NCI-H2227 (cell line): ENCODE measurements at regions not wholly inside any gene's neighbourhood (a gene's known extent, or its start where the extent isn't known, plus 50 kb on each side); places are given as distances from the start of the nearest gene placed in this dataset.

Experiments
- DNase-seq: peaks from one replicate; lab custom pipeline; 2025; ENCODE audit not compliant: unreplicated experiment; lab: John Stamatoyannopoulos, UW

DNA sequence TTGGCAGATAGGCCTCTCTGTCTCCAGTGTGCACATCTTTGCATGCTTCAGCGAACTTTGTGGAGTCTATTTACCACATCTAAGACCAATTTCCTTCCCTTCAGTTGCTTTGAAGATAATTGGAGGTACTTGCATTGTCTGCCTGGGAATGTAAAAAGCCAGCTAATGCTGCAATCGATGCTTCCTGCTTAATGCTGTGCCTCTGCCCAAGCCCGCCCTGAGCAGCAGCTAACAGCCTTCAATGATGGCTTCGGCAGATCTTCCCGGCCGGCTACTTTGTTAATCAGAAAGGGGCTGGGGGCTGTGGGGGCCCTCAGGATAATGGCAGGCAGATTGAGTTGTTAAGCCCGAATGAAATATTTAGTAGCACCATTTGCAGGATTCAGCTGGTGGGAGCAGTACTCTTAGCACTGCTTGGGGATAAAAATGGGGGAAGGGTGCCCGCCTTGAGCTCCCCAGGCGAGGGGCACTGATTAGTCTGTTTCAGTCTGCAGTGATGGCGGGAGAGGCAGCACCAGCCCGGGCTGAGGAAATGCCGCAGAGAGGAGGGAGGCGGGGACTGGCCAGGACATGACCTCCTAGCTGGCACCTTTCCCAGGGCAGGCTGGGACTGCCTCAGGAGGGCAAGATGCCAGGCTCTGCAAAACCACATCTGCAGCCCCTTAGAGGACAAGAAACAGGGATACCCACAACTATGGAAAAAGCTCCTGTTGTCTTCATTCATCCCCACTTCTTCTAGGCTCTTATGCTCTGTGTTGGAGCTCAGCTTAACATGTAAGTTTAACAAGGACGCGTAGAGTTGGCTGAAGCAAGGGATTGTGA is 460.0 kb downstream of the BUD13 start:
- peak; percentile 82 for DNase-seq

DNA sequence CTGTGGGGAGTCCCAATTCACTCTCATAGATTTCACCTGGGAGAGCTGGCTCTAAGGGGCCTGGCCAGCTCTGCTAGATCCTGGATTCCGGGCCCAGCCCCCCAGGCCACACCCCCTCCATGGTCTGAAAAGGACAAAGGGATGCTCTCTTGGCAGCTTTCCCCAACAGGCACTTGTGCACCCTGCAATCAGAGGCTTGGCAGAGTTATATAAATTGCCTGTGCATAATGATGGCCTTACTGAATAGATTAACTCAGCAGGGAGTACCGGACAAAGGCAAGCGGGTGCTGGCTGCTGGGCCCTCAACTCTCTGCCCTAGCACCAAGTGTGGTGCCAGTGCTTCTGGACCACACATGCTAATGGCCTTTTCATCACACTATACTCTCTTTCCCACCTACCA is 461.6 kb downstream of the BUD13 start:
- DNase-seq: peak; percentile 69

DNA sequence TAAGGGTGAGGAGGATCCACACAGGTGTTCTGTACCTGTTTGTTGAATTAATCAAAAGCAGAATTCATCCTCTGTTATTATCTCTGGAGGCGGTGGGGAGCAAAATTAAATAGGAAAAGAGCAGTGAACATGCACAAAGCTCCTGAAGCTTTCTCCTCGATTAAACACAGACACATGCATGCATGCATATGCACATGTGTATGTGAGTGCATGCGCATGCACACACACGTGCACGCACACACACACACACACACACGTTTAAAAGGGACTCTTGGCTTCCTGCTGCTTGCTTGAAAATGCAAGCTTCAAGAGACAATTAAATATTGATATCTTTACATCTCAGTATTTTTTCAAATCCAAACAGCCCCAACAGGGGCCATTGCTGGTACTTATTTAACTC is 462.1 kb downstream of the BUD13 start:
- no peak for DNase-seq

DNA sequence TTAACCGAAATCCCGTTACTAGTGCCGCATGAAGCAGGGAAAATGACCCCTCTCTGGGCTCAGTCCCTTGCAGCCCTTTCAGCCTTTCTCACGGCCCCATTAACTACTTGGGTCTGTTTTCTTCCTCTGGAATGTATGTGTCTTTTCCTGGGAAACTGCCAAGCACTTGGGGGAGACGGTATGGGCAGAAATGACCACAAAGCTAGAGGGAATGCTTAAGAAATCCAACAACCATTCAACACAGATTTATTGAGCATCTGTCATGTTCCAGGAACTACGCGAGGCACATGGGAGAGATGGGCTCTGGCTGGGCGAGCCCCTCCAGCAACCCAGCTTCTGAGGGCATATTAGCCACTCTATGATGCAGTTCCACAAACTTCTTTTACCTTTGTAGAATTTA is 462.6 kb downstream of the BUD13 start:
- DNase-seq: no peak

DNA sequence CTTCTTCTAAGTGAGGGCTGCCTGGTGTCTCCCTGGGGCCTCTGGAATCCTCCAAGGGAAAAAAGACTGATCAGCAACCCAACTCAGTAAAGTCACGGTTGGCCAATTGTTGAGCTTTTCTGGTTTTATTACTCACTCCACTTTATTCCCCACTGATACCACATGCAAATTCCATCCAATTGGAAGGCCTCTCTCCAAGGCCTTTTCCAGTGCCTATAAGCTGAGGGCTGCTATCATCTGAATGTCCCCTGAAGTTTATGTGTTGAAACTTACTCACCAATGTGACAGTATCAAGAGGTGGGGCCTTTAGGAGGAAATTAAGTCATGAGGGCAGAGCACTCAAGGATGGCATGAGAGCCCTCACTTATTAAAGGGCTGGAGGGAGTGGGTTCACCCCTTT is 463.3 kb downstream of the BUD13 start:
- no peak for DNase-seq

DNA sequence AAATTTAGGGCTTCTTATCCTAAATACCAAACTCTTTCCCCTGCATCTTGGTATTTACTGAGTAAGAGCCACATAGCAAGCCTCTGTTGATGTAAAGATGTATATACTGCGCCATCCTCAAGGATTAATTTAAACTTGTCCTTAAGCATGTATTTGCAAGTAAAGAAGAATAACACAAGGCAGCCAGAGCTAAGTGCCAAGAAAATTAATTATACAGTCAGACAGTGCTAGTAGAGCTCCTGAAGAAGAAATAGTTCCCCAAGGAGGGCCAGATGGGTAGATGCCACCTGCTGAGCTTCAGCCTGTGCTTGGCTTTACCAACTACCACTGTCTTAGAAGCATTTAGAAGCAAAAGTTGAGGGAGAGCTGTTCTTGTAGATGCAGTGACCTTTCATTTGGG is 470.0 kb downstream of the BUD13 start:
- DNase-seq: no peak

DNA sequence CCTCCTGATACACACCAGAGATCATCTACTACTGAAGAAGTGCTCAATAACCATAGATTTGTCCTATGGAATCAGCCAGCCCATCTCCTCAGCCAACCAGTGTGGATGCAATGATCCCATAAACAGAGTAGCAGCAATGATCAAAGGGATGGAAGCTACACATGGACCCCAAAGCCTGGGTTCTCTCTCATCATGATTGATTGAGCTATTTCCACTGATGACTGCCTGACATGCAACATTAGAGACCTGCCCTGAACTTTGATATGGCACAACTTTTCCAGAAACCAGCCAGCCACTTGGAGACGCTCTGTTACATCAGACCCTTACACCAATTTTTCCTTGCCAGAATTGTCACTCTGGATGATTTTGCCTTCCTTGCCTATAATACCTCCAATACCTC is 471.6 kb downstream of the BUD13 start:
- DNase-seq: no peak

DNA sequence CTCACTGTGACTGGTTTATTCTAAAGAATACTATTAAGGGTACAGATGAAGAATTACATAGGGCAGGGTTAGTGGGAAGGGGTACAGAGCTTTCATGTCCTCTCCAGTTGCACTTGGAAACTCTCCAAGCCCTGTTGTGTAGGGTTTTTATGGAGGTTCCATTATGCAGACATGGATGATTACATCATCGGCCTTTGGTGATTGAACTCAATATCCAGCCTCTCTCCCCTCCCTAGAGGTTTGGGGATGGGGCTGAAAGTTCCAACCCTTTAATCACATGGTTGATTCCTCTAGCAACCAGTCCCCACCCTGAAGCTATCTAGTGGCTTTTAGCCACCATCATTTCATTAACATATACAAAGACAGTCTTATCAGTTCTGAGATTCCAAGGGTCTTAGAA is 472.6 kb downstream of the BUD13 start:
- DNase-seq: no peak

DNA sequence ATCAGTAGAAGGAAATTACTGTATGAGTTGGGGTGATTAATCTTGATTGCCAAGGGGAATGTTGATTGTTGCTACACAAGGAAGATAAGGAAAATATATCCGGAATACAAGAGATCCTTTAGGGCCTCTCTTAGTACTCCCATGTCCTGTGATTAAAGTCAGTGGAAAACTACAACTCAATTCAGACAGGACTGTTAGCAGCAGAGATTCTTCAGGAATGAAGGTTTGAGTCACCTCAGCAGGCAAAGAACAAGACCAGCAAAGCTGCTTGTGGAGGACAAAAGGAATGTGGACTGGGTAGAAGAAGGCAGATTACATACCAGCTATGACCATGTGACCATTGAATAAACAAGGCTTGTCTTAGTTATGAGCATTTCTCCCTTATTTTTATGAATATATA is 478.2 kb downstream of the BUD13 start:
- no peak for DNase-seq

DNA sequence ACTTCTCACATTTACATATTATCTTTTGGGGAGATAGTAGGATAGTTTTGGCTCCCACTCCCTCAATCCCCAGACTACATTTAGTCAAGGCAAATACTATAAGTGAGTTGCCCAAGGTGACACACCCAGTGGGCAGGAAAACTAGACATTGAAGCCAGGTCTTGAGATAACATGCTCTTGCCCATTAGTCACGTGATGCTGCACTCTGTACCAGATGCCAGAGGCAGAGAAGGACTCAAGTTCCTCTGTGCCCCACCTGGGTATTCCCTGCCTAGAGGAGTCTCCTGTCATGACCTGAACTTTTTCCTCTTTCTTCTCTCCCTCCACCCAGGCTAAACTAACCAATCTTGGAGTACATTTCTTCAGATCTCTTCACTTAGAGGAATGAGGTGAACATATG is 484.9 kb downstream of the BUD13 start:
- no peak for DNase-seq

DNA sequence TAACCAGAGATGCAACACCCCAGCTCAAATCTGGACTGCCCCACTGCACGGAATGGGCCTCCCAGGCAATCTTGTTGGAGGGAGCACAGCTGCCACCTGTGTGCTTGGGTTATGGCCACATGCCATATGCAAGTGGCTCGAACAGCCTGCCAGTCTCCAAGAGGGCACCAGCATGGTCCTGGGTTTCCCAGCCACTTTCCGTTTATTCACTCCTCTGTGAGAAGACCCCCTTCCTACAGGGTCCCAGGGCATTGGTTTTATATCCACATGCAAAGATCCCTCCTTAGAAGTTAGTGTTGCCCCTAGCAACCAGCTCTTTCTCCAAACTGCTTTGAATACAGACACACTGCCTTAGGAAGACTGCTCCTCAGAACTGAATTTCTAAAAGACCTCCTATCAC is 487.8 kb downstream of the BUD13 start:
- DNase-seq: no peak

DNA sequence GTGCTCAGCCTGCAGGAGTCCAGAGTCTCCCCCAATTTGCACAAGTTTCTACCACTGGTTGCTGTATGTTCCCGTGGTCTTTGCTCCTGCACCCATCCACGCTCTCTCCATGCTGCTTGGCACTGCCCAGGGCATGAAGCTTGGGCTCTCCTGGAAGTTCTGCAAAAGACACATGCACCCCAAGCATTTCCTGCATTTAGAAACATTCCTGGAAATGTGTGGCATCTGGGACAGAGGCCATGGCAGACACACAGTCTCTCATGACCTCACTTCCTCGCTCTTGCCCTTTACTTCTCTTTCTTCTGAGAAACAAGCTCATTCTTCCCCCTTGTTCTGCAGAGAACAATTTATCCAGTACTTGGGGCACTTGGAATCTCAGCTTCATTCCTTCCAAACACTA is 489.5 kb downstream of the BUD13 start:
- DNase-seq: no peak

DNA sequence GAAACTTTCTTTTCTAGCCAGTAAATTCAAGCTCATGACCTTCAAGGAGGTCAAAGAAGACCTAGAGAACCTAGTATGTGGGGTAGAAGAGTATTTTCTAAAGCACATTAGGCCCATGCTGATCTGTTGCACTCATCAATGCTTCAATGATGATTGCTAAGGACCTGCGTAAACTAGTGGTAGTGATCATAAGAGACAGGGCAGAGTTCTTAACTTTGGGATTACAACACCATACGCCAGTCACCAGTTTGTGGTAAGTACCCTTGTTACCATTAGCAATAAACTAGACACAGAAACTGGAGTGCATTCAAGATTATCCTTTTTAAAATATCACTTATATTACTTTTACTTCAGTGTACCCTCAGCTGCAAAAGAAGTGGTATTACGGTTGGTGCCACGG is 490.3 kb downstream of the BUD13 start:
- no peak for DNase-seq

DNA sequence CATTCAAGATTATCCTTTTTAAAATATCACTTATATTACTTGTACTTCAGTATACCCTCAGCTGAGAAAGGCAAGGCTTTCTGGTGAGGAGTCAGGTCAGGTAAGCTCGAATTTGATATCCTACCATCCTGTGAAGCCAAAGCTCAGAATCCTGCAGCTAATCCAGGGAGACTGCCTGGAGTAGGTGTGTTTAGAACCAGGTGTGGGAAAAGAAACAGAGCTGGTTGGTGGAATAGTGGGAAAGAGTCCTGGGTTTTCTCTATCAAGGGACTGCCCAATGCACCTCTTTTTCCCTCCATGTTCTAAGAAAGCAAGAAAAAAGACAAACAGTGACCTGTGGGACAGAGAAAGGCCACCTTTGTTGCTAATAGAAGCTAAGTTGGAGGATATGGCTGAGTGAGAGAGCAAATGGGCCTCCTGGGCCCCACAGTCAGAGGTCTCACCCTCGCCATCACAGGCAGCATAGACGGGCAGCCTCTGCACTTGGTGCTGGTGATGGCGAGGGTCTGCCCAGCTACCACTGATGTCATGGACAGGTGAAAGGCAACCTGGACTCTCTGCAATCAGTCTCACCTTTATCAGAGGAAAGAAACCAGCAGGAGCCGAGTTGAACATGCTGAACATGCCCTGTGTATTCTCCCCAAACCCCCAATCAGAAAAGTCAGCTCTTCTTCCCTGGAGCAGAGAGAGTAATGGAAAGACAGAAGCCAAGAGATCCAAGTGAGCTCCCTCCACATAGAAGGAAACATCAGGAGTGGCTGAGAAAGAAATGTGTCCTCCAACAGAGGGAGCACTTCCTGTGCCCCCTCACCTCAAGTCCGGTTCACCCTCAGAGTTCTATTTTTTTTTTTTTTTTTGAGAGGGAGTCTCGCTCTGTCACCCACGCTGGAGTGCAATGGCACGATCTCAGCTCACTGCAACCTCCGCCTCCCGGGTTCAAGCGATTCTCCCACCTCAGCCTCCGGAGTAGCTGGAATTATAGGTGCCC is 491.3 kb downstream of the BUD13 start:
- DNase-seq: no peak

DNA sequence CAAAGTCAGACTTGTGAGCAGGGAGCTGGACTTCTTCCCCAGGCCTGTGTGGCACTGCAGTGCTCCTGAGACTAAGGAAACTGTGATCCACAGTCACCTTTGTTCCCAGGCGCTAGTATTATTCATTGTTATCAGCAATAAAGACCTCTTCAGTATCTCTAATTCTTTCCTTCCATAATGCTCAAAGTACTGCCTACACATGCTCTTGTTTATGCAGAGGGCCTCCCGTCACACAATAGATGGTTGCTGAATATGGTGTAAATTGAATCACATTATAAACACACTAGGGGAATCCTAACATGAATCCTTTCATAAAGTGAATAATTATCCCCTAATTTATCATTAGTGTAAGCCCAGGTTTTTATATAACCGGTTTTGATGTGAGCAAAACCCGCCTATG is 493.3 kb downstream of the BUD13 start:
- no peak for DNase-seq

DNA sequence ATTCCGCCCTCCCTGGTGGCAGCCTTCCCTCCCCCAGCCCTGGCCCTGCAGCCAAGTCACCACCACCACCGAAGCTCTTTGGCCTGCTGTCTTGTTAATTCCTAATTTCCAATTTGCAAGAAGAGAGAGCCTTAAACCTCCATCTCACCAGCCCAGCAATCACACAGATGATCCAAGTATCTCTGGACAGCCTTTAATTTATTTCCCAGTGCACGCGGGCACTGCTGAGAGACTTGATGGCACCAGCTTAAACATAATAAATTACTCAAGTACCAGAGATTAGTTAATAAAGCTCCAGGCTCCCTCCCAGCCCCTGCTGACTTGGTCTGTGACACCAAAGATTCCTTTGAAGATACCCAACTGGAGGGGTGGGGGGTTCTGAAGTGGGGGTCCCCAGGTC is 494.7 kb downstream of the BUD13 start:
- no peak for DNase-seq

DNA sequence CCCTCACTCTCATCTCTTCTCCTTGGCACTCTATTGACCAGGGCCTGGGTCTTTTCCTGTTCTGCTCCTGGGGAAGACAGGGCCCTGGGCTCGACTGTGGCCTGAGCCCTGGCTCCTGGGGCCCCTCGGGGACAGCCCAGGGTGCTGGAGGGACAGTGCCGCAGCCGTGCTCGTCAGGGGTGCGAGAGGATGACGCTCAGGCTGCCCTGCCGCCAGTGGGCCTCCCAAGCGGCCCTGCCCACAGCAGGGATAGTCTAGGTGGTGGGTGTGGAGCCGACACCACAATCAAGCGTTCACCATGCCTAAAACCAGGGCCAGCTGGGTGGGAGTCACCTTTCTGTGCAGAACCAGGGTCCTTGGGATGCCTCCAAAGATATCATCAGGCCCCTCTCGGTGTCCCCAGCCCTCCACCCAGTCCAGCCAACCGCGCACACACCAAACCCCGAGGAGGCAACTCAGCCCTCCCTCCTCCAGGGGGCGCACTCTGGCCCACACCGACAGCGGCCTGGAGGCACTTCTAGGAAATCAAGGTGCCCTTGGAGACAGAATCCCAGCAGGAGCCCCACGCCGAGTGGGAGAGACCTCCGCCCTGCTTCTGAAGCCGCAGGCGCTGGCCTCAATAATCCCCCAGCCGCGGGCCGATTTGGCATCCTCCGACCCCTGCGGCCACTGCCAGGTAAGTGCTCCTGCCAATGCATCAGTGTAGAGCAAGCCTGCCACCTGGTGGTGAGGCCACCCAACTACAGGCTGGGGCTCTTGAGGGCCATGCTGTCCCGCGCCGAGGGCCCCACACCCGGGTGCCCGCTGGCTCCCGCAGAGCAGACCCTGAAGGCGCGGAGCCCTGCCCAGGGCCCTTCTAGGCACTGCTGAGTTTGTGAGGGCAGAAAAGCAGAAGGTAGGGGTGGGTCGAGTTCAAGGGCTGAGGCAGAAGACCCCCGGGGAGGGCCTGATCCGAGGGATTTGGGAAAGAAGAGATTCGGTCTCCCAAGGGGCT is 496.4 kb downstream of the BUD13 start:
- DNase-seq: peak; percentile 8

DNA sequence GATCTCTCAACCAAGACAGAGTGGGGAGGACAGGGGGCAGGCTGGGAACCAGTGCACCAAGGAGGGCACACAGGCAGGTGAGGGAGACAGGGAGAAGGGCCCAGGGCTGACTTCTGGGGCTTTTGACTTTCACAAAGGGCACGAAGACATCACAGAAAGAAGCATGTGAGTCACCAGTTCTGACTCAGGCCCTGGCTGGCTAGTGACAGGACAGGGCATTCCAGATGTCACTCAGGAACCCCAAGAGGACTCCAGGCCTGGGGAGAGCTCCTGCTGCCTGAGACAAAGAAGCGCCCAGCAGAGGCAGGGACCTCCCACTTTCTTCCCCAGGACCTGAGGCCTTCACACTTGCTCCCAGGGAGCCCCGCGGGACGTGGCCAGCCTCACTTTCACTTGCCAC is 497.2 kb downstream of the BUD13 start:
- no peak for DNase-seq

DNA sequence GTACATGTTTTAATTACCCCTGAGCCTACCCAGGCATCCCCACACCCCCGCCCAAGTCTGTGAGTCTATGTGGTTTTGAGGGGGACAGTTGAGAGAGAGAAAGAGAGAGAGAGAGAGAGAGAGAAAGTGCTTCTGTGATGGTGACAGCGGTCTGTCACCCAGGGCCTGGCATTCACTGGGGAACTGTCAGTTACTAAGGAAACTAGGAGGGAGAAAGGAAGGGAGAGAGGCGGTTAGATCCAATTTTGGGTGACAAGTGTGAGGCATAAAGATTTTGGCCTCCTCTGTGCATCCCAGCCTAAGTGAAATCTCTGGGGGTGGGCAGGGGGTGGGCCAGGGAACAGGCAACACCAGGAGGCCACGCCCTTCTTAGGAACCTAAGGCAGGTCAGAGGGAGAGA is 498.3 kb downstream of the BUD13 start:
- no peak for DNase-seq

DNA sequence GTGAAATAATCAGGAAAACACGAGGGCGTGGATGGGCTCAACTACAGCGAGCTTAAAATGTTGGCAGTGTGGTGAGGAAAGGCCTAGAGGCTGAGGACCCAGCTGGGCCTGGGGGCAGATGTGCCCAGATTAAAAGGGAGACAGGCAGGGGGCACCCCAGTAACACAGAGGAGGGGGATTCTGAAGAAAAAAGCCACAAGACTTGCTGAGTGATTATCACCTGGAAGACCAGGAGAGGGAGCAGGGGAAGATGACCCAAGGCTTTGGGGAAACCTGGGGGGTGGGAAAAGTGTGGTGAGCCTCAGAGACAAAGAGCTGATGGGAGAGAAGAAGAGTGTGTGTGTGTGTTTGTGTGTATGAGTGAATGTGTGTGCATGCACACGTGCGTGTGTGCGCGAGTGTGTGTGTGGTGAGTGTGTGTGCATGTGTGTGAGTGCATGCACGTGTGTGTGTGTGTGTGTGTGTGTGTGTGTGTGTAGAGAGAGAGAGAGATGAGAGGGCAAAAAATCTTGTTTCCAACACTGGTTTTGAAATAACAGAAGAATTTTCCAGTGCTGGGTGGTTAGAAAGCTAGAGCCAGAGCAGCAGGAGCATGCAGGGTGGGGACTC is 500.5 kb downstream of the BUD13 start:
- no peak for DNase-seq

DNA sequence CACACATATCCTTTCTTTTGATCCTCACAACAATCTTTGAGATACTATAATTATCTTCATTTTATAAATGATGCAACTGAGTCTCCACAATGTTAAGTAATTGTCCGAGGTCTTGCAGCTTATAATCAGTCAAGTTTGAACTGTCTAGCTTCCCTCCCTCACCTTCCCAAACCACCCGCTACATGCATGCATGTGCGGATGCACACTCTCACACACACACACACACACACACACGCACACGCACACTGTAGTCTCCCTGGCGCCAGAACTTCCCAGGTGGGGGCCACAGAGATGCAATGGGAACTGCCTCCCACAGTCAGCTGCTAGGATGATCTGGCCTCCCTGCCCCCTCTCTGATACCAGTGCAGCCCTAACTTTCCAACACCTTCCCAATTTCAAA is 501.3 kb downstream of the BUD13 start:
- peak; percentile 75 for DNase-seq
